ENCODE measurements at regions not wholly inside any gene's neighbourhood (a gene's known extent, or its start where the extent isn't known, plus 50 kb on each side); places are given as distances from the start of the nearest gene placed in this dataset.

- Histone ChIP-seq H3K27me3 (ENCODE audit: control insufficient read depth, insufficient read depth, low read length) (no peaks in the 10 kb centered on the region), H3K9me3 (ENCODE audit: control insufficient read depth, insufficient read depth, low read length) (peaks cover 11% of the 10 kb centered on the region; the same call in 1 of the 2 replicates), H3K4me3 (ENCODE audit: low read depth, low read length) (no peak overlapping the region), H3K36me3 (ENCODE audit: control insufficient read depth, insufficient read depth, low read length) (no peaks in the 10 kb centered on the region), H3K4me1 (ENCODE audit: control insufficient read depth, insufficient read depth, low read length) (peaks cover 7% of the 10 kb centered on the region; the same call in 1 of the 2 replicates), H3K27ac (ENCODE audit: low read depth, low read length) (no peak overlapping the region), H3K9ac (ENCODE audit: low read depth, low read length) (no peak overlapping the region)
Observed at GRCh38 chr6:40037271-40037670, 103.0 kb upstream of the MOCS1 start.

GRCh38 chr6:40036186-40036585 is 101.9 kb upstream of the MOCS1 start:
- Histone ChIP-seq H3K27ac (ENCODE audit: low read depth, low read length) (no peak overlapping the region), H3K4me1 (ENCODE audit: control insufficient read depth, insufficient read depth, low read length) (peaks cover 7% of the 10 kb centered on the region; the same call in 1 of the 2 replicates), H3K36me3 (ENCODE audit: control insufficient read depth, insufficient read depth, low read length) (no peaks in the 10 kb centered on the region), H3K9me3 (ENCODE audit: control insufficient read depth, insufficient read depth, low read length) (no peaks in the 10 kb centered on the region), H3K27me3 (ENCODE audit: control insufficient read depth, insufficient read depth, low read length) (no peaks in the 10 kb centered on the region), H3K4me3 (ENCODE audit: low read depth, low read length) (no peak overlapping the region), H3K9ac (ENCODE audit: low read depth, low read length) (no peak overlapping the region)

GRCh38 chr6:40028449-40028848 is 94.2 kb upstream of the MOCS1 start:
- Histone ChIP-seq H3K27me3 (ENCODE audit: control insufficient read depth, insufficient read depth, low read length) (no peaks in the 10 kb centered on the region), H3K27ac (ENCODE audit: low read depth, low read length) (no peak overlapping the region), H3K9ac (ENCODE audit: low read depth, low read length) (no peak overlapping the region), H3K4me3 (ENCODE audit: low read depth, low read length) (no peak overlapping the region), H3K4me1 (ENCODE audit: control insufficient read depth, insufficient read depth, low read length) (no peaks in the 10 kb centered on the region), H3K36me3 (ENCODE audit: control insufficient read depth, insufficient read depth, low read length) (no peaks in the 10 kb centered on the region), H3K9me3 (ENCODE audit: control insufficient read depth, insufficient read depth, low read length) (peaks cover 2% of the 10 kb centered on the region; the same call in 1 of the 2 replicates)

- Histone ChIP-seq H3K27me3 (ENCODE audit: control insufficient read depth, insufficient read depth, low read length) (no peaks in the 10 kb centered on the region), H3K9me3 (ENCODE audit: control insufficient read depth, insufficient read depth, low read length) (peaks cover 2% of the 10 kb centered on the region; the same call in 1 of the 2 replicates), H3K36me3 (ENCODE audit: control insufficient read depth, insufficient read depth, low read length) (no peaks in the 10 kb centered on the region), H3K4me3 (ENCODE audit: low read depth, low read length) (no peak overlapping the region), H3K9ac (ENCODE audit: low read depth, low read length) (no peak overlapping the region), H3K4me1 (ENCODE audit: control insufficient read depth, insufficient read depth, low read length) (no peaks in the 10 kb centered on the region), H3K27ac (ENCODE audit: low read depth, low read length) (no peak overlapping the region)
Observed at GRCh38 chr6:40022867-40023266, 88.6 kb upstream of the MOCS1 start.

- Histone ChIP-seq H3K4me3 (ENCODE audit: low read depth, low read length) (no peak overlapping the region), H3K27me3 (ENCODE audit: control insufficient read depth, insufficient read depth, low read length) (no peaks in the 10 kb centered on the region), H3K9ac (ENCODE audit: low read depth, low read length) (no peak overlapping the region), H3K9me3 (ENCODE audit: control insufficient read depth, insufficient read depth, low read length) (peaks cover 2% of the 10 kb centered on the region; the same call in 1 of the 2 replicates), H3K27ac (ENCODE audit: low read depth, low read length) (no peak overlapping the region), H3K36me3 (ENCODE audit: control insufficient read depth, insufficient read depth, low read length) (no peaks in the 10 kb centered on the region), H3K4me1 (ENCODE audit: control insufficient read depth, insufficient read depth, low read length) (no peaks in the 10 kb centered on the region)
Observed at GRCh38 chr6:40020166-40020565, 85.9 kb upstream of the MOCS1 start.

- Histone ChIP-seq H3K9ac (ENCODE audit: low read depth, low read length) (no peak overlapping the region), H3K27me3 (ENCODE audit: control insufficient read depth, insufficient read depth, low read length) (no peaks in the 10 kb centered on the region), H3K36me3 (ENCODE audit: control insufficient read depth, insufficient read depth, low read length) (no peaks in the 10 kb centered on the region), H3K4me1 (ENCODE audit: control insufficient read depth, insufficient read depth, low read length) (no peaks in the 10 kb centered on the region; the same call in 1 of the 2 replicates), H3K4me3 (ENCODE audit: low read depth, low read length) (no peak overlapping the region), H3K27ac (ENCODE audit: low read depth, low read length) (no peak overlapping the region), H3K9me3 (ENCODE audit: control insufficient read depth, insufficient read depth, low read length) (peaks cover 2% of the 10 kb centered on the region; the same call in 1 of the 2 replicates)
Observed at GRCh38 chr6:40015530-40015929, 81.3 kb upstream of the MOCS1 start.

- H3K36me3 ChIP-seq (ENCODE audit: control insufficient read depth, insufficient read depth, low read length) = no peaks in the 10 kb centered on the region
- H3K9me3 ChIP-seq (ENCODE audit: control insufficient read depth, insufficient read depth, low read length) = 0 out of 2 replicates have a peak, but pooled peaks cover 2% of the 10 kb centered on the region
- no peaks in the 10 kb centered on the region; the same call in 1 of the 2 replicates for H3K4me1 ChIP-seq (ENCODE audit: control insufficient read depth, insufficient read depth, low read length)
- no peaks in the 10 kb centered on the region for H3K27me3 ChIP-seq (ENCODE audit: control insufficient read depth, insufficient read depth, low read length)
- no peak overlapping the region for H3K27ac ChIP-seq (ENCODE audit: low read depth, low read length)
- H3K9ac ChIP-seq (ENCODE audit: low read depth, low read length) = no peak overlapping the region
- no peak overlapping the region for H3K4me3 ChIP-seq (ENCODE audit: low read depth, low read length)
Observed at GRCh38 chr6:40011844-40012243, 77.6 kb upstream of the MOCS1 start.

- Histone ChIP-seq H3K4me1 (ENCODE audit: control insufficient read depth, insufficient read depth, low read length) (no peaks in the 10 kb centered on the region), H3K9me3 (ENCODE audit: control insufficient read depth, insufficient read depth, low read length) (peaks cover 37% of the 10 kb centered on the region), H3K9ac (ENCODE audit: low read depth, low read length) (no peak overlapping the region), H3K36me3 (ENCODE audit: control insufficient read depth, insufficient read depth, low read length) (no peaks in the 10 kb centered on the region), H3K27ac (ENCODE audit: low read depth, low read length) (no peak overlapping the region), H3K27me3 (ENCODE audit: control insufficient read depth, insufficient read depth, low read length) (no peaks in the 10 kb centered on the region), H3K4me3 (ENCODE audit: low read depth, low read length) (no peak overlapping the region)
Observed at GRCh38 chr6:40000964-40001515, 66.8 kb upstream of the MOCS1 start.

GRCh38 chr6:39999006-39999867 is 65.0 kb upstream of the MOCS1 start:
- Histone ChIP-seq H3K9me3 (ENCODE audit: control insufficient read depth, insufficient read depth, low read length) (peaks cover 37% of the 10 kb centered on the region), H3K4me3 (ENCODE audit: low read depth, low read length) (no peak overlapping the region), H3K27me3 (ENCODE audit: control insufficient read depth, insufficient read depth, low read length) (no peaks in the 10 kb centered on the region), H3K27ac (ENCODE audit: low read depth, low read length) (no peak overlapping the region), H3K36me3 (ENCODE audit: control insufficient read depth, insufficient read depth, low read length) (no peaks in the 10 kb centered on the region), H3K4me1 (ENCODE audit: control insufficient read depth, insufficient read depth, low read length) (no peaks in the 10 kb centered on the region), H3K9ac (ENCODE audit: low read depth, low read length) (no peak overlapping the region)

GRCh38 chr6:39998126-39998525 is 63.9 kb upstream of the MOCS1 start:
- Histone ChIP-seq H3K27ac (ENCODE audit: low read depth, low read length) (no peak overlapping the region), H3K9me3 (ENCODE audit: control insufficient read depth, insufficient read depth, low read length) (peaks cover 41% of the 10 kb centered on the region), H3K4me3 (ENCODE audit: low read depth, low read length) (no peak overlapping the region), H3K36me3 (ENCODE audit: control insufficient read depth, insufficient read depth, low read length) (no peaks in the 10 kb centered on the region), H3K27me3 (ENCODE audit: control insufficient read depth, insufficient read depth, low read length) (no peaks in the 10 kb centered on the region), H3K4me1 (ENCODE audit: control insufficient read depth, insufficient read depth, low read length) (no peaks in the 10 kb centered on the region), H3K9ac (ENCODE audit: low read depth, low read length) (no peak overlapping the region)

GRCh38 chr6:39997101-39997635 is 62.9 kb upstream of the MOCS1 start:
- H3K27ac ChIP-seq (ENCODE audit: low read depth, low read length) = no peak overlapping the region
- peaks cover 50% of the 10 kb centered on the region for H3K9me3 ChIP-seq (ENCODE audit: control insufficient read depth, insufficient read depth, low read length)
- H3K27me3 ChIP-seq (ENCODE audit: control insufficient read depth, insufficient read depth, low read length) = no peaks in the 10 kb centered on the region
- no peak overlapping the region for H3K9ac ChIP-seq (ENCODE audit: low read depth, low read length)
- H3K36me3 ChIP-seq (ENCODE audit: control insufficient read depth, insufficient read depth, low read length) = no peaks in the 10 kb centered on the region
- no peaks in the 10 kb centered on the region for H3K4me1 ChIP-seq (ENCODE audit: control insufficient read depth, insufficient read depth, low read length)
- no peak overlapping the region for H3K4me3 ChIP-seq (ENCODE audit: low read depth, low read length)
